Activated CD8-positive, alpha-beta T cell treated with anti-CD3 and anti-CD28 coated beads for 36 hours (primary cell): ENCODE measurements at regions not wholly inside any gene's neighbourhood (a gene's known extent, or its start where the extent isn't known, plus 50 kb on each side); places are given as distances from the start of the nearest gene placed in this dataset.

ENCODE experiments used
- ATAC-seq: fragments of 200-7000 bp; cut with Tn5 transposase; one replicate; pipeline ENCODE4 v1.10.0; 2021; ENCODE audit warnings: mild to moderate bottlenecking, moderate library complexity
- CTCF ChIA-PET: fragments of 350-600 bp; sonication (Branson Sonifier 250); formaldehyde crosslinking; loops from one replicate; lab custom pipeline; 2021; ENCODE audit warnings: antibody characterized with exemption; lab: Charles Lee
- POLR2A ChIA-PET: fragments of 350-600 bp; sonication (Branson Sonifier 250); formaldehyde crosslinking; loops from one replicate; lab custom pipeline; 2021; ENCODE audit warnings: antibody characterized with exemption; lab: Charles Lee
- DNase-seq: peaks from one replicate; pipeline ENCODE4 v3.0.0-alpha.2; 2020
- H3K27ac Mint-ChIP-seq: one replicate; pipeline ENCODE4 v1.8.0; 2021; ENCODE audit warnings: mild to moderate bottlenecking, mixed read lengths
- H3K27me3 Mint-ChIP-seq: one replicate; pipeline ENCODE4 v1.8.0; 2021; ENCODE audit warnings: mixed read lengths
- H3K36me3 Mint-ChIP-seq: one replicate; pipeline ENCODE4 v1.8.0; 2021; ENCODE audit warnings: low read depth, mixed read lengths
- H3K4me1 Mint-ChIP-seq: one replicate; pipeline ENCODE4 v1.8.0; 2021; ENCODE audit warnings: low read depth, mixed read lengths
- H3K4me3 Mint-ChIP-seq: one replicate; pipeline ENCODE4 v1.8.0; 2021; ENCODE audit warnings: mild to moderate bottlenecking, moderate library complexity, mixed read lengths
- H3K9me3 Mint-ChIP-seq: one replicate; pipeline ENCODE4 v1.8.0; 2021; ENCODE audit warnings: mixed read lengths
- CTCF ChIP-seq: fragments of 200-600 bp; IDR thresholded peaks from one replicate; pipeline ENCODE4 v1.8.0; 2022; ENCODE audit warnings: antibody characterized with exemption, mild to moderate bottlenecking
- intact Hi-C: fragments of 100-400 bp; cut with micrococcal nuclease; formaldehyde crosslinking; loops from one replicate; pipeline ENCODE4 v1.10.0; 2022

DNA sequence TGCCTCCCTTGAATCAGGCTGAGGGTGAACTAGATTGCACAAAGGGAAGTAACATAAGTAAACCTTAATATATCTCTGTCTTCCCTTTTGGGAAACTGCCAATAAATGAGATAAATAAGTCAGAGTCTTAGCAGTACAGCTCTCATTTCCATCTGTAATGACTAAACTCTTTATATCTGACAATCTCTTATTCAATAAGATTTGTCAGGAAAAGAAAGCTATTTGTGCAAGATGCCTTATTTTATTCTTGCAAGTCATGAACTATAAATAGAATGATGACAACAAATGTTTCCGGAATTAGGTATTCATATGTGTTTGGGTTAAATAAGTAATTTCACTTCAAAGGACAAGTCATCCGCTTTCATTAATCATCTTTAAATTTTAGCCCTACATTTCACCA lies 229.2 kb downstream of the PTGER3 start:
- ChIA-PET POLR2A (no interaction called here), CTCF (no interaction called here)
- no peak for TF ChIP-seq CTCF
- Mint-ChIP-seq H3K4me1 (no peaks in the 10 kb centered on the region), H3K36me3 (no peaks in the 10 kb centered on the region), H3K27me3 (no peaks in the 10 kb centered on the region), H3K9me3 (peaks cover 3% of the 10 kb centered on the region), H3K4me3 (no peak overlapping the region), H3K27ac (no peak overlapping the region)
- DNase-seq = no peak
- ATAC-seq = no peak
- intact Hi-C loops = no loop called here

DNA sequence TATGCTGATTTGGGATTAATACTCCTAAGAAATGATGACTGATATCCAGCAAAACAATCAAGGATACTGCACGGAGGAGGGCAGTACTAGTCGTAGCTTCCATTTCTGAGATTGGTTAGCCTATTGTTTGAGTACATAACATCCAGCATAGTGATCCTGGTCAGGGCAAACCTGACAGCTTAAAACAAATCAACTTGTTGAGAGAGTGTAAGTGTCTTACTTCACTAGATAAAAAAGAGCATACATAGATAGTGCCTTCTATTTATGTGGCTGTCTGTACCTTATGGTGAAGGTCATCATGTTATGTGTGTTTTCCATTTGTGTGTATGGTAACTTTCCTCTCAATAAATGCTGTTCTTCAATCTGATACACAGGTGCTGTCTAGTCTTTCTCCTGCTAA lies 228.4 kb downstream of the PTGER3 start:
- H3K27ac Mint-ChIP-seq = no peak overlapping the region
- intact Hi-C loops = no loop called here
- H3K9me3 Mint-ChIP-seq = no peaks in the 10 kb centered on the region
- no peak for TF ChIP-seq CTCF
- no peaks in the 10 kb centered on the region for H3K36me3 Mint-ChIP-seq
- no peak overlapping the region for H3K4me3 Mint-ChIP-seq
- DNase-seq (no peak), ATAC-seq (no peak)
- ChIA-PET CTCF (no interaction called here), POLR2A (no interaction called here)
- H3K4me1 Mint-ChIP-seq = no peaks in the 10 kb centered on the region
- no peaks in the 10 kb centered on the region for H3K27me3 Mint-ChIP-seq

GRCh38 chr1:70819785-70820184 lies 227.8 kb downstream of the PTGER3 start:
- DNase-seq = no peak
- TF ChIP-seq CTCF = no peak
- Mint-ChIP-seq H3K4me1 (no peaks in the 10 kb centered on the region), H3K27ac (no peak overlapping the region), H3K9me3 (no peaks in the 10 kb centered on the region), H3K4me3 (no peak overlapping the region), H3K36me3 (no peaks in the 10 kb centered on the region), H3K27me3 (no peaks in the 10 kb centered on the region)
- ChIA-PET POLR2A (no interaction called here), CTCF (no interaction called here)
- intact Hi-C loops = no loop called here
- ATAC-seq = no peak

DNA sequence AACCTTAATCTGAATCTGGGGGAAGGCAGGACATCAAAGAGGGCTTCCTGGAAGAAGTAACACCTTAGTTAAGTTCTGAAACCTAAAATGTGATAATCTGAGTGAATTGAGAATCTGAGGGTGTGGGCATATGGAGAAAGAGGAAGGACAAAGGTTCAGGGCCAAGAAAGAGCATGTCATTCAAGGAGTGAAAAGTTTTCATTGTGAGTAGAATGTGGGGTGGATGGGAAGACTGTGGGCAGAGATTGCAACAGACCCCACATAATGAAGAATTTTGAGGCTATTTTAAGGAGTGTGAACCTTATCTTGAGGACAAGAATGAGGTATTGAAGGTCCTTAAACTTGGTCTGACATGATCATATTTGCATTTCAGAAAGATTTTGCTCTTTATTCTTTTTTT lies 227.2 kb downstream of the PTGER3 start:
- no peak for TF ChIP-seq CTCF
- DNase-seq (no peak), ATAC-seq (no peak)
- H3K36me3 Mint-ChIP-seq = no peaks in the 10 kb centered on the region
- no peaks in the 10 kb centered on the region for H3K27me3 Mint-ChIP-seq
- POLR2A ChIA-PET = no interaction called here
- no peak overlapping the region for H3K4me3 Mint-ChIP-seq
- CTCF ChIA-PET = no interaction called here
- intact Hi-C loops = no loop called here
- no peaks in the 10 kb centered on the region for H3K9me3 Mint-ChIP-seq
- H3K27ac Mint-ChIP-seq = no peak overlapping the region
- no peaks in the 10 kb centered on the region for H3K4me1 Mint-ChIP-seq

GRCh38 chr1:70820995-70821394 lies 226.6 kb downstream of the PTGER3 start:
- intact Hi-C loops = no loop called here
- H3K4me3 Mint-ChIP-seq = no peak overlapping the region
- TF ChIP-seq CTCF = no peak
- DNase-seq = no peak
- no peak for ATAC-seq
- ChIA-PET CTCF (no interaction called here), POLR2A (no interaction called here)
- no peaks in the 10 kb centered on the region for H3K4me1 Mint-ChIP-seq
- no peaks in the 10 kb centered on the region for H3K36me3 Mint-ChIP-seq
- H3K27ac Mint-ChIP-seq = no peak overlapping the region
- no peaks in the 10 kb centered on the region for H3K9me3 Mint-ChIP-seq
- no peaks in the 10 kb centered on the region for H3K27me3 Mint-ChIP-seq
